ENCODE measurements at regions not wholly inside any gene's neighbourhood (a gene's known extent, or its start where the extent isn't known, plus 50 kb on each side); places are given as distances from the start of the nearest gene placed in this dataset.

- no peak overlapping the region for H3K4me3 ChIP-seq (ENCODE audit: low read length)
- no peaks in the 10 kb centered on the region; the same call in 1 of the 2 replicates for H3K4me1 ChIP-seq (ENCODE audit: low read length)
- no peaks in the 10 kb centered on the region for H3K27me3 ChIP-seq (ENCODE audit: low read depth, low read length)
- no peak overlapping the region for H2AFZ ChIP-seq (ENCODE audit: low read depth, low read length)
- H3K79me2 ChIP-seq (ENCODE audit: low read length): peaks cover 22% of the 10 kb centered on the region; the same call in 1 of the 2 replicates
- H3K36me3 ChIP-seq (replicated peaks; ENCODE audit: low read depth, low read length): no peaks in the 10 kb centered on the region
- H3K4me2 ChIP-seq (ENCODE audit: low read length): no peak overlapping the region
- no peak for TF ChIP-seq EZH2phosphoT487 (IDR thresholded peaks at IDR 0.05; ENCODE audit: low read depth)
- TF ChIP-seq, protein P1, sequence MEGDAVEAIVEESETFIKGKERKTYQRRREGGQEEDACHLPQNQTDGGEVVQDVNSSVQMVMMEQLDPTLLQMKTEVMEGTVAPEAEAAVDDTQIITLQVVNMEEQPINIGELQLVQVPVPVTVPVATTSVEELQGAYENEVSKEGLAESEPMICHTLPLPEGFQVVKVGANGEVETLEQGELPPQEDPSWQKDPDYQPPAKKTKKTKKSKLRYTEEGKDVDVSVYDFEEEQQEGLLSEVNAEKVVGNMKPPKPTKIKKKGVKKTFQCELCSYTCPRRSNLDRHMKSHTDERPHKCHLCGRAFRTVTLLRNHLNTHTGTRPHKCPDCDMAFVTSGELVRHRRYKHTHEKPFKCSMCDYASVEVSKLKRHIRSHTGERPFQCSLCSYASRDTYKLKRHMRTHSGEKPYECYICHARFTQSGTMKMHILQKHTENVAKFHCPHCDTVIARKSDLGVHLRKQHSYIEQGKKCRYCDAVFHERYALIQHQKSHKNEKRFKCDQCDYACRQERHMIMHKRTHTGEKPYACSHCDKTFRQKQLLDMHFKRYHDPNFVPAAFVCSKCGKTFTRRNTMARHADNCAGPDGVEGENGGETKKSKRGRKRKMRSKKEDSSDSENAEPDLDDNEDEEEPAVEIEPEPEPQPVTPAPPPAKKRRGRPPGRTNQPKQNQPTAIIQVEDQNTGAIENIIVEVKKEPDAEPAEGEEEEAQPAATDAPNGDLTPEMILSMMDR (IDR thresholded peaks at IDR 0.05; ENCODE audit: low read depth, low read length): no peak
- H3K9me3 ChIP-seq (ENCODE audit: insufficient read depth, low read length): no peaks in the 10 kb centered on the region
- no peak overlapping the region for H3K27ac ChIP-seq (ENCODE audit: low read length)
- no peaks in the 10 kb centered on the region for H4K20me1 ChIP-seq (ENCODE audit: insufficient read depth, low read length)
- H3K9ac ChIP-seq (ENCODE audit: low read length): no peak overlapping the region
Measured at GRCh38 chr2:134161170-134161547, 92.7 kb upstream of the MGAT5 start.

GRCh38 chr2:134163336-134163735, 90.5 kb upstream of the MGAT5 start:
- Histone ChIP-seq H3K27me3 (ENCODE audit: low read depth, low read length) (no peaks in the 10 kb centered on the region), H3K27ac (ENCODE audit: low read length) (no peak overlapping the region), H3K4me3 (ENCODE audit: low read length) (no peak overlapping the region), H3K9ac (ENCODE audit: low read length) (no peak overlapping the region), H2AFZ (ENCODE audit: low read depth, low read length) (no peak overlapping the region), H3K4me2 (ENCODE audit: low read length) (no peak overlapping the region), H3K9me3 (ENCODE audit: insufficient read depth, low read length) (no peaks in the 10 kb centered on the region), H4K20me1 (ENCODE audit: insufficient read depth, low read length) (no peaks in the 10 kb centered on the region), H3K4me1 (ENCODE audit: low read length) (peaks cover 12% of the 10 kb centered on the region), H3K79me2 (ENCODE audit: low read length) (peaks cover 25% of the 10 kb centered on the region; the same call in 1 of the 2 replicates), H3K36me3 (replicated peaks; ENCODE audit: low read depth, low read length) (no peaks in the 10 kb centered on the region)
- TF ChIP-seq, protein P1 (IDR thresholded peaks at IDR 0.05; ENCODE audit: low read depth, low read length): no peak
- TF ChIP-seq EZH2phosphoT487 (IDR thresholded peaks at IDR 0.05; ENCODE audit: low read depth): no peak

DNA sequence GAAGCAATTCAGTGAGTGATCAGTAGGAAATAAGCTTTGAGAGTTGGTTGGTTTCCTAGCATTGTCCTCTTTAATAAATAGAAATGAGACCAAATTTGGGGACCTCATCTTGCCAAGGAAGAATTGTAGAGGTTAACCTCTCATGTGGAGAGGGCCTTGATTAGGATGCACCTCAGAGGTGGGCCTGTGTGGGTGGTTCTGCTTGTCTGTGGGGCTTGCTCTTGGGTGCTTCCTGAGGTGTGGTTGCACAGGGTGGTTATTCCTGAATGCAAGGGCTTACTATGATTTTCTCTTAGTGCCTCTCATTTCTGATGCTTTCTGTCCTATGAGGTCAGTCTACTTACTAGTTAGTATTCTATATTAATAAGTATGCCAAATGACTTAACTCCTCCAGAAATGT, 89.6 kb upstream of the MGAT5 start:
- no peaks in the 10 kb centered on the region for H4K20me1 ChIP-seq (ENCODE audit: insufficient read depth, low read length)
- TF ChIP-seq, protein P1 (IDR thresholded peaks at IDR 0.05; ENCODE audit: low read depth, low read length): no peak
- TF ChIP-seq EZH2phosphoT487 (IDR thresholded peaks at IDR 0.05; ENCODE audit: low read depth): no peak
- H3K27ac ChIP-seq (ENCODE audit: low read length): no peak overlapping the region
- peaks cover 35% of the 10 kb centered on the region for H3K79me2 ChIP-seq (ENCODE audit: low read length)
- H2AFZ ChIP-seq (ENCODE audit: low read depth, low read length): no peak overlapping the region
- no peak overlapping the region for H3K9ac ChIP-seq (ENCODE audit: low read length)
- no peak overlapping the region for H3K4me2 ChIP-seq (ENCODE audit: low read length)
- H3K27me3 ChIP-seq (ENCODE audit: low read depth, low read length): no peaks in the 10 kb centered on the region
- no peaks in the 10 kb centered on the region for H3K36me3 ChIP-seq (replicated peaks; ENCODE audit: low read depth, low read length)
- H3K4me3 ChIP-seq (ENCODE audit: low read length): no peak overlapping the region
- peaks cover 22% of the 10 kb centered on the region for H3K4me1 ChIP-seq (ENCODE audit: low read length)
- no peaks in the 10 kb centered on the region for H3K9me3 ChIP-seq (ENCODE audit: insufficient read depth, low read length)

DNA sequence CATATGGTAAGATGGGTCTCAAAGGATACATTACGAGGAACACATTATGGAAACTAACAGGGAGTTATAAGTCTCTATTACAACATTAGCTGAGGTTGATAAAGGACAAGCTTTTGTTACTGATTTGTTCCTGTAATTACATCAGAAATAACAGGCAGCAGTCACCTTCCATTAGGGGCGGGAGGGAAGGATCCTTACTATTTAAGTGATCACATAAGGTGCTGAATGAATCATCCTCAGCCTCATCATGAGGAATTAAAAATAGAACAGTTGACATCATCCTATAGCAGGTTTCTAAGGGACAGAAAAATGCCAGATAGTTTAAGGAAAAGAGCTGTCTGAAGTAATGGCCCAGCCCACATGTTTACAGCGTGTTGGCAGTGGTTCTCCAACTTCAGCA, 86.9 kb upstream of the MGAT5 start:
- peaks cover 30% of the 10 kb centered on the region for H3K79me2 ChIP-seq (ENCODE audit: low read length)

More for the DNA sequence above, 86.9 kb upstream of the MGAT5 start:
- peaks cover 43% of the 10 kb centered on the region for H3K4me1 ChIP-seq (ENCODE audit: low read length)
- H3K4me2 ChIP-seq (ENCODE audit: low read length): no peak overlapping the region
- no peaks in the 10 kb centered on the region for H3K9me3 ChIP-seq (ENCODE audit: insufficient read depth, low read length)
- no peaks in the 10 kb centered on the region for H3K36me3 ChIP-seq (replicated peaks; ENCODE audit: low read depth, low read length)
- TF ChIP-seq, protein P1 (IDR thresholded peaks at IDR 0.05; ENCODE audit: low read depth, low read length): no peak
- TF ChIP-seq EZH2phosphoT487 (IDR thresholded peaks at IDR 0.05; ENCODE audit: low read depth): no peak
- H3K4me3 ChIP-seq (ENCODE audit: low read length): no peak overlapping the region
- H4K20me1 ChIP-seq (ENCODE audit: insufficient read depth, low read length): no peaks in the 10 kb centered on the region
- H3K9ac ChIP-seq (ENCODE audit: low read length): no peak overlapping the region
- no peaks in the 10 kb centered on the region for H3K27me3 ChIP-seq (ENCODE audit: low read depth, low read length)
- H3K27ac ChIP-seq (ENCODE audit: low read length): no peak overlapping the region
- H2AFZ ChIP-seq (ENCODE audit: low read depth, low read length): no peak overlapping the region

All from OCI-LY3 (cell line).